ENCODE measurements at regions not wholly inside any gene's neighbourhood (a gene's known extent, or its start where the extent isn't known, plus 50 kb on each side); places are given as distances from the start of the nearest gene placed in this dataset.

GRCh38 chr11:69931994-69932910 is 113.0 kb upstream of the FGF3 start:
- no peak for DNase-seq

- DNase-seq = no peak
Observed at GRCh38 chr11:69934861-69935494, 115.8 kb upstream of the FGF3 start.

GRCh38 chr11:69935941-69936505 is 116.8 kb upstream of the FGF3 start:
- no peak for DNase-seq

- DNase-seq = peak in 2 of 4 experiments; percentile 8 to 15
Observed at GRCh38 chr11:69936771-69937170, 117.6 kb upstream of the FGF3 start.

GRCh38 chr11:69938206-69938605 is 119.0 kb upstream of the FGF3 start:
- no peak for DNase-seq

- DNase-seq = no peak
Observed at GRCh38 chr11:69939551-69940245, 120.5 kb upstream of the FGF3 start.

- DNase-seq = no peak
Observed at GRCh38 chr11:69940246-69940610, 121.0 kb upstream of the FGF3 start.

GRCh38 chr11:69941546-69942332 is 122.5 kb upstream of the FGF3 start:
- no peak for DNase-seq

- DNase-seq = no peak
Observed at GRCh38 chr11:69942333-69942820, 123.2 kb upstream of the FGF3 start.

GRCh38 chr11:69943066-69943465 is 123.8 kb upstream of the FGF3 start:
- DNase-seq = no peak

- no peak for DNase-seq
Observed at GRCh38 chr11:69943506-69943905, 124.3 kb upstream of the FGF3 start.

GRCh38 chr11:69944146-69944795 is 125.1 kb upstream of the FGF3 start:
- no peak for DNase-seq

- no peak for DNase-seq
Observed at GRCh38 chr11:69945157-69945556, 125.9 kb upstream of the FGF3 start.

- DNase-seq = no peak
Observed at GRCh38 chr11:69947059-69947792, 128.0 kb upstream of the FGF3 start.

GRCh38 chr11:69947793-69948255 is 128.6 kb upstream of the FGF3 start:
- no peak for DNase-seq

- no peak for DNase-seq
Observed at GRCh38 chr11:69948256-69949141, 129.3 kb upstream of the FGF3 start.

- no peak for DNase-seq
Observed at GRCh38 chr11:69949327-69949726, 128.8 kb upstream of the ANO1 start.

- DNase-seq = peak in 1 of 4 experiments; percentile 13
Observed at GRCh38 chr11:69950120-69950519, 128.0 kb upstream of the ANO1 start.

GRCh38 chr11:69950621-69951020 is 127.5 kb upstream of the ANO1 start:
- DNase-seq = peak in 1 of 4 experiments; percentile 5

- DNase-seq = no peak
Observed at GRCh38 chr11:69951821-69952220, 126.3 kb upstream of the ANO1 start.

All from suppressor macrophage (primary cell).